GM10248 (cell line): ENCODE measurements at regions not wholly inside any gene's neighbourhood (a gene's known extent, or its start where the extent isn't known, plus 50 kb on each side); places are given as distances from the start of the nearest gene placed in this dataset.

ENCODE experiments used
- CTCF ChIA-PET: fragments of 300-600 bp; sonication (Branson Sonifier 250); formaldehyde crosslinking; extraction: SDS; loops from one replicate; lab custom pipeline; 2021; ENCODE audit warnings: antibody characterized with exemption; lab: Yijun Ruan, JAX
- POLR2A ChIA-PET: fragments of 350-650 bp; sonication (Branson Sonifier 250); formaldehyde crosslinking; extraction: SDS; loops from one replicate; lab custom pipeline; 2020; ENCODE audit warnings: antibody characterized with exemption; lab: Yijun Ruan, JAX
- DNase-seq: peaks from one replicate; pipeline ENCODE4 v3.0.0; 2012; ENCODE audit errors: extremely low spot score
- TF ChIP-seq, protein P1 (sequence below): IDR thresholded peaks from 2 replicates; pipeline ENCODE4 v1.5.1; 2012; ENCODE audit warnings: mild to moderate bottlenecking, low read depth; ENCODE audit errors: extremely low read depth, missing control alignments, control extremely low read depth

DNA sequence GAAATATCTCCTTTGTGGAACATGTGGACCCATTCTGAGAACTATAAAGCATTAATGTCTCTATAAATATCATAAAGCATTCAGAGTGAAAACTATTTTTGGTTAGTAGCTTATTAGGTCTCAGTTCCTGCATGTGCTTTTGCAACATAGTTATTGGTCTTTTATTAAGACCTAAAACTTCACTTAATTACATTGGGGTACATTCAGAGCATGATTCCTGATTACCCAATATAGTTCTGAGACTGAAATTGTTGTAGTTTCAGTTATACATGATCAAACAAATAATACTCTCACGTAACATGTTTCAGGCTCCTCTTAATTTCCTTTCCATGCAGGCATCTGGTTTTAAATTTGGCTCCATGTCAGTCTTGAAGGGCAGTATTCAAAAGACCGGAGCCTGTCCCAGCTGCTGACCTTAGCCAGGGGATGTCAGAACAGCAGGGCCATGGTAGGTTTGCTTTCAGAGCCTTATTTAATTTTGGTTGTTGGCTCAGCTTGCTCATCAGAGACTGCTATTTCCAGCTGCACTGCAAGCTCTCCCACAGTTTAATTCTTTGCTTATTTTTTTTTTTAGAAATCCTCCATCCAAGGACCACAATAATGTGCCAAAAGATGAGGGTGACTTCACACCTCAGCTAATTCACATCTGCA, 447.8 kb upstream of the FZD8 start:
- TF ChIP-seq, protein P1, sequence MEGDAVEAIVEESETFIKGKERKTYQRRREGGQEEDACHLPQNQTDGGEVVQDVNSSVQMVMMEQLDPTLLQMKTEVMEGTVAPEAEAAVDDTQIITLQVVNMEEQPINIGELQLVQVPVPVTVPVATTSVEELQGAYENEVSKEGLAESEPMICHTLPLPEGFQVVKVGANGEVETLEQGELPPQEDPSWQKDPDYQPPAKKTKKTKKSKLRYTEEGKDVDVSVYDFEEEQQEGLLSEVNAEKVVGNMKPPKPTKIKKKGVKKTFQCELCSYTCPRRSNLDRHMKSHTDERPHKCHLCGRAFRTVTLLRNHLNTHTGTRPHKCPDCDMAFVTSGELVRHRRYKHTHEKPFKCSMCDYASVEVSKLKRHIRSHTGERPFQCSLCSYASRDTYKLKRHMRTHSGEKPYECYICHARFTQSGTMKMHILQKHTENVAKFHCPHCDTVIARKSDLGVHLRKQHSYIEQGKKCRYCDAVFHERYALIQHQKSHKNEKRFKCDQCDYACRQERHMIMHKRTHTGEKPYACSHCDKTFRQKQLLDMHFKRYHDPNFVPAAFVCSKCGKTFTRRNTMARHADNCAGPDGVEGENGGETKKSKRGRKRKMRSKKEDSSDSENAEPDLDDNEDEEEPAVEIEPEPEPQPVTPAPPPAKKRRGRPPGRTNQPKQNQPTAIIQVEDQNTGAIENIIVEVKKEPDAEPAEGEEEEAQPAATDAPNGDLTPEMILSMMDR, result no peak
- ChIA-PET POLR2A (no interaction called here), CTCF (interaction anchor here (0.7 to 1.9 kb wide), 3 partner anchors 10 to 23 kb away, joined by 3 to 4 read pairs (median 4); no protein-coding TSS in a partner anchor)
- no peak for DNase-seq

GRCh38 chr10:36087006-36088005, 445.2 kb upstream of the FZD8 start:
- DNase-seq, result no peak

GRCh38 chr10:36075196-36075595, 433.1 kb upstream of the FZD8 start:
- TF ChIP-seq, protein P1, result no peak
- CTCF ChIA-PET, result interaction anchor here (1.1 kb wide), 1 partner anchor 20 kb away, joined by 3 read pairs; no protein-coding TSS in a partner anchor
- POLR2A ChIA-PET, result no interaction called here
- no peak for DNase-seq

More at GRCh38 chr10:36087006-36088005, 445.2 kb upstream of the FZD8 start:
- POLR2A ChIA-PET, result no interaction called here
- TF ChIP-seq, protein P1, result no peak
- CTCF ChIA-PET, result no interaction called here

DNA sequence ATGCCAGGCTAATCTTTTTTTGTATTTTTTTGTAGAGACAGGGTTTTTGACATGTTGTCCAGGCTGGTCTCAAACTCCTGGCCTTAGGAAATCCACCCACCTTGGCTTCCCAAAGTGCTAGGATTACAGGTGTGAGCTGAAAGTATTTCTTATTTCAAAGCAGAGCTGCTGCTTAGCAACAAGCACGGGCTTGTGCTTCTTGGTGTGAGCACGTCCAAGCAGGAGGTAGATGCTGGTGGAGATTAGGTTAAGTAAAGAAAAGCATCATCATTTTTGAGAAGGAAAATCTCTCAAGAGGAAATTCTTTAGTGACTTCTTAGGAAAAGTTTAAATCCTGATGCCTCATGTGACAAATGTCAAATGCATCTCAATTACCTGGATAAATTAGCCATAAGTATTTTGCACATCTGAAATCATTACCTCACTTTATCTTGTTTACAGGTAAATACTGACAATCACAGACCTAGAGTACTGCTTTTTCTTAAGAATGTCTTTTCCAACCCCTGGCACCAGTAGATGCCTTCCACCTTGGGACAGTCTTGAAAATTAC, 431.8 kb upstream of the FZD8 start:
- TF ChIP-seq, protein P1, result no peak
- ChIA-PET CTCF (no interaction called here), POLR2A (no interaction called here)
- no peak for DNase-seq

- CTCF ChIA-PET, result interaction anchor here (1.1 to 2.7 kb wide), 2 partner anchors 13 to 40 kb away, joined by 3 to 7 read pairs; no protein-coding TSS in a partner anchor
- POLR2A ChIA-PET, result no interaction called here
- no peak for DNase-seq
- TF ChIP-seq, protein P1, result no peak
Observed at GRCh38 chr10:36068542-36068941, 426.4 kb upstream of the FZD8 start.

DNA sequence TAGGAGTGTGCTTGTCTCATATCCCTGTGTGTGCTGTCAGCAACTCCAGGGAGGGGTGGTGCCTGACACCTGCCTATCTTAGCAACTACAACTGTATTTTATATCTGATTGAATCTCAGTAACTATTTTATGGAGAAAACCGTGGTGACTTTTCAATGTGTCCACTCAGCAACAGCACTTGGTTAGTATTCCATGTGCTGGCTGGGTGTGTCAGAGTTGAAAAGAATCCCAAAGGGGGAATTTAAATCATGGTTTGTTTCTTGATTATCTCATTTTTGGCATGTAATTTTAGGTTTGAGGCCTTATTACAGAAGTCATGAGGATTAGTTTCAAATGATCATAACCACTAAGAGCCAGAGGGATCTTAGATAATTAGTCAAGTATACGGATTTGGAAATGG, 425.7 kb upstream of the FZD8 start:
- ChIA-PET POLR2A (no interaction called here), CTCF (interaction anchor here (1.3 to 2.7 kb wide), 2 partner anchors 12 to 23 kb away, joined by 4 to 7 read pairs; no protein-coding TSS in a partner anchor)

More for the DNA sequence above, 425.7 kb upstream of the FZD8 start:
- no peak for DNase-seq
- TF ChIP-seq, protein P1, result no peak
